HG03064 (cell line): ENCODE measurements at regions not wholly inside any gene's neighbourhood (a gene's known extent, or its start where the extent isn't known, plus 50 kb on each side); places are given as distances from the start of the nearest gene placed in this dataset.
"Not testable (repeated sequence)": the region's sequence is repeated elsewhere in the genome, so short reads cannot be mapped to it uniquely, and the experiment has no call there.

ENCODE experiments used
- ATAC-seq: cut with Tn5 transposase; IDR thresholded peaks from one replicate; pipeline ENCODE4 v1.9.1; 2021; ENCODE audit warnings: low read depth; ENCODE audit not compliant: unreplicated experiment

GRCh38 chr13:63731896-63732295, 2316.2 kb upstream of the PCDH20 start:
- ATAC-seq = no peak

- not testable (repeated sequence) for ATAC-seq
These were observed 2296.5 kb upstream of the PCDH20 start for GRCh38 chr13:63712159-63712558.

- ATAC-seq = no peak
These were observed 2291.1 kb upstream of the PCDH20 start for GRCh38 chr13:63706751-63707150.

- no peak for ATAC-seq
These were observed 2288.9 kb upstream of the PCDH20 start for GRCh38 chr13:63704521-63704920.

GRCh38 chr13:63700350-63700749, 2284.7 kb upstream of the PCDH20 start:
- no peak for ATAC-seq

GRCh38 chr13:63699948-63700347, 2284.3 kb upstream of the PCDH20 start:
- ATAC-seq = no peak

GRCh38 chr13:63696055-63696454, 2280.4 kb upstream of the PCDH20 start:
- no peak for ATAC-seq

GRCh38 chr13:63693696-63694095, 2278.0 kb upstream of the PCDH20 start:
- no peak for ATAC-seq

- ATAC-seq = no peak
These were observed 2275.8 kb upstream of the PCDH20 start for GRCh38 chr13:63691474-63691873.

GRCh38 chr13:63690672-63691071, 2275.0 kb upstream of the PCDH20 start:
- no peak for ATAC-seq

GRCh38 chr13:63684822-63685221, 2269.2 kb upstream of the PCDH20 start:
- ATAC-seq = no peak

- ATAC-seq = no peak
These were observed 2265.1 kb upstream of the PCDH20 start for GRCh38 chr13:63680704-63681103.

GRCh38 chr13:63671296-63671695, 2255.6 kb upstream of the PCDH20 start:
- no peak for ATAC-seq

- no peak for ATAC-seq
These were observed 2235.7 kb upstream of the PCDH20 start for GRCh38 chr13:63651394-63651793.

- no peak for ATAC-seq
These were observed 2227.9 kb upstream of the PCDH20 start for GRCh38 chr13:63643543-63643942.

- ATAC-seq = peak; percentile 51
These were observed 2220.8 kb upstream of the PCDH20 start for GRCh38 chr13:63636316-63636993.

- ATAC-seq = no peak
These were observed 2216.7 kb upstream of the PCDH20 start for GRCh38 chr13:63632321-63632720.

GRCh38 chr13:63631006-63631405, 2215.4 kb upstream of the PCDH20 start:
- ATAC-seq = no peak

GRCh38 chr13:63629591-63629990, 2213.9 kb upstream of the PCDH20 start:
- ATAC-seq = no peak

- no peak for ATAC-seq
These were observed 2212.7 kb upstream of the PCDH20 start for GRCh38 chr13:63628310-63628709.

GRCh38 chr13:63625869-63626268, 2210.2 kb upstream of the PCDH20 start:
- no peak for ATAC-seq

GRCh38 chr13:63614874-63615612, 2199.4 kb upstream of the PCDH20 start:
- ATAC-seq = no peak
